Left lung (tissue), 4 donors: ENCODE measurements at regions not wholly inside any gene's neighbourhood (a gene's known extent, or its start where the extent isn't known, plus 50 kb on each side); places are given as distances from the start of the nearest gene placed in this dataset.

Experiments
- ATAC-seq: fragments of 200-7000 bp; cut with Tn5 transposase; one replicate; pipeline ENCODE4 v1.9.1; 2020; ENCODE audit warnings: moderate library complexity
- DNase-seq, 4 donors: peaks; one replicate each; pipeline ENCODE4 v3.0.0-alpha.2; 2013 to 2020
- H3K27ac ChIP-seq, 2 donors: fragments of 200-600 bp; sonication (generic) in 1 of 2; one replicate each; pipeline versions ENCODE4 v1.5.0 to v1.8.0; 2020 to 2021
- H3K27me3 ChIP-seq, 2 donors: fragments of 200-600 bp; sonication (generic) in 1 of 2; one replicate each; pipeline versions ENCODE4 v1.5.0 to v1.8.0; 2020 to 2021
- H3K36me3 ChIP-seq, 2 donors: fragments of 200-600 bp; sonication (generic) in 1 of 2; one replicate each; pipeline versions ENCODE4 v1.5.0 to v1.8.0; 2020 to 2021
- H3K4me1 ChIP-seq, 2 donors: fragments of 200-600 bp; one replicate each; pipeline ENCODE4 v1.8.0; 2021
- H3K4me3 ChIP-seq, 2 donors: fragments of 200-600 bp; sonication (generic) in 1 of 2; one replicate each; pipeline versions ENCODE4 v1.5.0 to v1.8.0; 2020 to 2021; ENCODE audit warnings: mild to moderate bottlenecking in 1 of 2
- H3K9me3 ChIP-seq, 2 donors: fragments of 200-600 bp; sonication (generic) in 1 of 2; one replicate each; pipeline versions ENCODE4 v1.5.0 to v1.8.0; 2020 to 2021
- intact Hi-C, 2 donors: fragments of 100-400 bp; cut with DNase I; formaldehyde crosslinking; loops; one replicate each; pipeline versions ENCODE4 v1.11.2 to v1.14.2; 2022
- TF ChIP-seq, protein P1 (sequence below), 2 donors: fragments of 200-600 bp; sonication (generic) in 1 of 2; IDR thresholded peaks; one replicate each; pipeline versions ENCODE4 v1.5.0 to v1.8.0; 2021; ENCODE audit warnings: antibody characterized with exemption in 2 of 2
- donor health status: DM: no; HTN: yes; CAD: no.
- donor health status: DM: no; HTN: no; CAD: no.

DNA sequence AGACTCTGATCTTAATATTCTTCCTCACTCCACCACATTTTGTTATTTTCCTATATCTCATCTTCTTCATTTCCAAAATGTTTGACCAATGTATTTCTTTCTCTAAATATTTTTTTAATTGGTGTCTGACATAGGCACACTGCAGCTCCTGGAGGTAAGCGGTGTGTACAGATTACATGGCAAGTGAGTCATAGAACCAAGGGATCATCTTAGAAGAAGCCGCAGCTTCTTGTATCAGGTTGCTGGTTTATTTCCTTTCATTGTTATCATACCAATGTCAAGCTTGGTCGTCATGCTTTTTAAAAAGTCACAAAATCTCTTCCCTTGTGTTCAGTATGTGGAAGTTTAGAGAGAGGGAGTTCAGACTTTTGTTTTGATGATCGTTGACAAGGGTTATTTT, 526.1 kb upstream of the CDH18 start:
- Histone ChIP-seq H3K4me1 (no peaks in the 10 kb centered on the region), H3K27me3 (no peaks in the 10 kb centered on the region), H3K36me3 (no peaks in the 10 kb centered on the region), H3K4me3 (no peak overlapping the region), H3K27ac (no peak overlapping the region), H3K9me3 (peaks cover 0 to 4% of the 10 kb centered on the region in 2 donors)
- ATAC-seq (no peak), DNase-seq (no peak)
- TF ChIP-seq, protein P1, sequence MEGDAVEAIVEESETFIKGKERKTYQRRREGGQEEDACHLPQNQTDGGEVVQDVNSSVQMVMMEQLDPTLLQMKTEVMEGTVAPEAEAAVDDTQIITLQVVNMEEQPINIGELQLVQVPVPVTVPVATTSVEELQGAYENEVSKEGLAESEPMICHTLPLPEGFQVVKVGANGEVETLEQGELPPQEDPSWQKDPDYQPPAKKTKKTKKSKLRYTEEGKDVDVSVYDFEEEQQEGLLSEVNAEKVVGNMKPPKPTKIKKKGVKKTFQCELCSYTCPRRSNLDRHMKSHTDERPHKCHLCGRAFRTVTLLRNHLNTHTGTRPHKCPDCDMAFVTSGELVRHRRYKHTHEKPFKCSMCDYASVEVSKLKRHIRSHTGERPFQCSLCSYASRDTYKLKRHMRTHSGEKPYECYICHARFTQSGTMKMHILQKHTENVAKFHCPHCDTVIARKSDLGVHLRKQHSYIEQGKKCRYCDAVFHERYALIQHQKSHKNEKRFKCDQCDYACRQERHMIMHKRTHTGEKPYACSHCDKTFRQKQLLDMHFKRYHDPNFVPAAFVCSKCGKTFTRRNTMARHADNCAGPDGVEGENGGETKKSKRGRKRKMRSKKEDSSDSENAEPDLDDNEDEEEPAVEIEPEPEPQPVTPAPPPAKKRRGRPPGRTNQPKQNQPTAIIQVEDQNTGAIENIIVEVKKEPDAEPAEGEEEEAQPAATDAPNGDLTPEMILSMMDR (IDR thresholded peaks at IDR 0.05): no peak
- intact Hi-C loops: no loop called here

DNA sequence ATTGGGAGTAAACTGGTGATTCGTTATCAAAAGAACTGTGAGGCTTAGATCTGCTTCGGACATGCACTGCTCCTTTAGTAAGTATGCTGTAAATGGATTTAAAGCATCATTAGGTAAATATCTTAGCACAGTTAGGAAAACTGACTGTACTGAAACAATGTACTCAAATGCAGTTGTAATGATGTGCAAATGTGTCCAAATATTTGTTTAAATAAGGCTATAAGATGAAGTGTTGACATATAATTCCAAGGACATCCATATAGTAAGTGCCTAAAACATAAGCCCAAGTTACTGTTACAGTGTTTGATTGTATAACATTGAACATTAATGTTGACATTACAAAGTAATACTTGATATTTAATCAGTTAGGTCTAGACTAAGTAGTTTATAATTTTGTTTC, 512.5 kb upstream of the CDH18 start:
- H3K9me3 ChIP-seq: no peaks in the 10 kb centered on the region
- DNase-seq: peak in 2 of 4 donors; percentile 11 to 13
- intact Hi-C loops: no loop called here

DNA sequence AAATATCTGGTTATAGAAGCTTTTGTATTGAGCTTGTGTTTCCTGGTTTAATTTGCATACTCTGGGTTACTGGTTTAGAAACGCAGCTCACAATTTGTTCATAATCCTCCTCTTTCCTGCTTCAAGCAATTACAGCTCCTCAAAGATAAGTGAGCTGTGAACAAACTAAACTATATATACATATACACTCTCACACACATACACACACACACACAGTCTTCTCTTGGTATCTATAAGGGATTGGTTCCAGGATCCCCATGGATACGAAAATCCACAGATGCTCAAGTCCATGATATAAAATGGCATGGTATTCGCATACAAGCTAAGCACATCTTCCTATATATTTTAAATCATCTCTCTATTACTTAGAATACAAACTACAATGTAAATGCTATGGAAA, 510.9 kb upstream of the CDH18 start:
- H3K27ac ChIP-seq: no peak overlapping the region
- no peak overlapping the region for H3K4me3 ChIP-seq
- intact Hi-C loops: no loop called here
- H3K27me3 ChIP-seq: no peaks in the 10 kb centered on the region
- no peaks in the 10 kb centered on the region for H3K36me3 ChIP-seq
- TF ChIP-seq, protein P1 (IDR thresholded peaks at IDR 0.05): no peak
- DNase-seq (no peak), ATAC-seq (no peak)
- no peaks in the 10 kb centered on the region for H3K9me3 ChIP-seq
- no peaks in the 10 kb centered on the region for H3K4me1 ChIP-seq

More for the DNA sequence above, 512.5 kb upstream of the CDH18 start:
- no peak for ATAC-seq
- Histone ChIP-seq H3K36me3 (no peaks in the 10 kb centered on the region), H3K27ac (no peak overlapping the region), H3K27me3 (no peaks in the 10 kb centered on the region), H3K4me1 (no peaks in the 10 kb centered on the region), H3K4me3 (no peak overlapping the region)
- TF ChIP-seq, protein P1 (IDR thresholded peaks at IDR 0.05): no peak

DNA sequence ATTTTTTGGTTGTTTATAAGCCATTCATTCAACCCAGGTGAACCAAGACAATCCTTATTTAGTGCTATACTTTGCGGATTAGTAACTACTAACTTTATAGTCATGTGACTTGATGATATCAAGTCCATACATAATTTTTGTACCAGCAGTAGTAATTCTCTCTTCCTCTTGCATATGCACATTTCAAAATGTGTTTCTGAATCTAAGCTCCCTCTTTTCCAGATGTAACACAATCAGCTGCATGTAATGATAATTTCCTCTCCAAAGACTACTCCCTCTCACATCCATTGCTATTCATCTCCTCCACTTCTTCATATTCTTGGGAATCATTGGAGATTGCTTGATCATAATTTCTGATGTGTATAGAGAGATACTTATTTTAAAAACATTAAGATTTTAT, 510.1 kb upstream of the CDH18 start:
- Histone ChIP-seq H3K27me3 (no peaks in the 10 kb centered on the region), H3K4me1 (no peaks in the 10 kb centered on the region), H3K27ac (no peak overlapping the region), H3K9me3 (no peaks in the 10 kb centered on the region), H3K36me3 (no peaks in the 10 kb centered on the region), H3K4me3 (no peak overlapping the region)
- intact Hi-C loops: no loop called here
- TF ChIP-seq, protein P1 (IDR thresholded peaks at IDR 0.05): no peak
- ATAC-seq (no peak), DNase-seq (no peak)

DNA sequence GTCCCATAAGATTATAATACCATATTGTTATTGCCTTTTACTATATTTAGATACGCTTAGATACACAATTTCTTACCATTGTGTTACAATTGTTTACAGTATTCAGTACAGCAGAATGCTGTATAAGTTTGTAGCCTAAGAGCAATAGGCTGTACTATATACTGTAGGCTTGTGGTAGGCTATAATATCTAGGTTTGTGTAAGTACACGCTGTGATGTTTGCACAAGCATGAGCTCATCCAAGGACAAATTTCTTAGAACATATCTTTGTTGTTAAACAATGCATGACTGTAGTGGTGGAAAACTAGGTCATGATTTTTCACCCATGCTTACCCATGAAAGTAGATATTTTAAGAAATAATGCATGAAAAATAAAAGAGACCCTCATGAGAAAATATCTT, 509.4 kb upstream of the CDH18 start:
- Histone ChIP-seq H3K36me3 (no peaks in the 10 kb centered on the region), H3K4me1 (no peaks in the 10 kb centered on the region), H3K27me3 (no peaks in the 10 kb centered on the region), H3K27ac (no peak overlapping the region), H3K4me3 (no peak overlapping the region), H3K9me3 (no peaks in the 10 kb centered on the region)
- TF ChIP-seq, protein P1 (IDR thresholded peaks at IDR 0.05): no peak
- DNase-seq (no peak), ATAC-seq (no peak)
- intact Hi-C loops: no loop called here
